Karpas-422 (cell line): ENCODE measurements at regions not wholly inside any gene's neighbourhood (a gene's known extent, or its start where the extent isn't known, plus 50 kb on each side); places are given as distances from the start of the nearest gene placed in this dataset.

Source experiments
- DNase-seq: peaks from one replicate; pipeline ENCODE4 v3.0.0-alpha.2; 2015
- H2AFZ ChIP-seq: fragments of 200-600 bp; sonication (generic); 2 replicates; pipeline ENCODE4 v1.6.1; 2014; ENCODE audit warnings: antibody characterized with exemption, low read length, mixed read lengths
- H3K27ac ChIP-seq: fragments of 200-600 bp; sonication (generic); 2 replicates; pipeline ENCODE4 v1.5.1; 2014; ENCODE audit warnings: mild to moderate bottlenecking, low read length, moderate library complexity
- H3K27me3 ChIP-seq: fragments of 200-600 bp; sonication (generic); 2 replicates; pipeline ENCODE4 v1.6.1; 2014; ENCODE audit warnings: low read length, mixed read lengths
- H3K36me3 ChIP-seq: fragments of 200-600 bp; sonication (generic); 2 replicates; pipeline ENCODE4 v1.6.1; 2014; ENCODE audit warnings: low read length, mixed read lengths; ENCODE audit not compliant: insufficient read depth
- H3K4me1 ChIP-seq: fragments of 200-600 bp; sonication (generic); 2 replicates; pipeline ENCODE4 v1.6.1; 2014; ENCODE audit warnings: mild to moderate bottlenecking, low read length, mixed read lengths
- H3K4me2 ChIP-seq: fragments of 200-600 bp; sonication (generic); 2 replicates; pipeline ENCODE4 v1.6.1; 2014; ENCODE audit warnings: low read length, low read depth, mild to moderate bottlenecking; ENCODE audit not compliant: poor library complexity, severe bottlenecking
- H3K4me3 ChIP-seq: fragments of 200-600 bp; sonication (generic); 2 replicates; pipeline ENCODE4 v1.5.1; 2014; ENCODE audit warnings: mild to moderate bottlenecking, antibody characterized with exemption, low read length, mixed read lengths
- H3K79me2 ChIP-seq: fragments of 200-600 bp; sonication (generic); 2 replicates; pipeline ENCODE4 v1.6.1; 2014; ENCODE audit warnings: mild to moderate bottlenecking, low read length, mixed read lengths
- H3K9ac ChIP-seq: fragments of 200-600 bp; sonication (generic); 2 replicates; pipeline ENCODE4 v1.6.0; 2014; ENCODE audit warnings: low read length
- H3K9me2 ChIP-seq: fragments of 200-600 bp; sonication (generic), shearing (Covaris generic); replicated peaks from 2 replicates; pipeline ENCODE4 v1.6.0; 2014; ENCODE audit warnings: mild to moderate bottlenecking, low read length, moderate library complexity; ENCODE audit not compliant: insufficient read depth
- H3K9me3 ChIP-seq: fragments of 300-700, 200-600 bp; sonication (generic); 2 replicates; pipeline ENCODE4 v1.6.1; 2014; ENCODE audit warnings: low read length, mixed read lengths
- H4K20me1 ChIP-seq: fragments of 200-600 bp; sonication (generic); 2 replicates; pipeline ENCODE4 v1.6.1; 2014; ENCODE audit warnings: mild to moderate bottlenecking, antibody characterized with exemption, low read length, low read depth; ENCODE audit not compliant: insufficient read depth

DNA sequence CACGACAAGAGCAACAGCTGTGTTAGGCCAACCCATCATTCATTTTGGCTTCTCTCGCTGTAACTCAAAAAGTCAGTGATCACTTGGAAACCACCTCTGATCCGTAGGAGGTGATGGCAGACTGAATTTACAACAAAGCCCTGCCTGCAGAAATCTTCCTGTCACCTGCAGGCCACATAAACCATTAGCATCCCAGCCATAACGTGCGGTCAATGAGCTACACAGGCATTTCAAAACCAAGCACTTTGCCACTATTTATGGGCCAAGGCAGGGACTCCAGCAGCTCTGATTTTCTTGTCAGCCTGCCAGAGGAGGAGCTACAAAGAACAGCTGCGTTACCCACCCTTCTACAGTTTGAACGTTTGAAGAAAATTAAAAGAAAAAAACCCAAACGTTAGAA is 228.1 kb upstream of the PPARGC1A start:
- no peak for DNase-seq
- no peaks in the 10 kb centered on the region for H3K79me2 ChIP-seq
- no peaks in the 10 kb centered on the region for H3K4me1 ChIP-seq
- H3K36me3 ChIP-seq: no peaks in the 10 kb centered on the region
- no peak overlapping the region for H3K9ac ChIP-seq
- no peaks in the 10 kb centered on the region for H4K20me1 ChIP-seq
- no peaks in the 10 kb centered on the region for H3K27me3 ChIP-seq
- H3K9me3 ChIP-seq: no peaks in the 10 kb centered on the region
- H3K4me2 ChIP-seq: no peak overlapping the region
- H3K9me2 ChIP-seq: no peaks in the 10 kb centered on the region
- no peak overlapping the region for H2AFZ ChIP-seq
- no peak overlapping the region for H3K27ac ChIP-seq
- H3K4me3 ChIP-seq: no peak overlapping the region

DNA sequence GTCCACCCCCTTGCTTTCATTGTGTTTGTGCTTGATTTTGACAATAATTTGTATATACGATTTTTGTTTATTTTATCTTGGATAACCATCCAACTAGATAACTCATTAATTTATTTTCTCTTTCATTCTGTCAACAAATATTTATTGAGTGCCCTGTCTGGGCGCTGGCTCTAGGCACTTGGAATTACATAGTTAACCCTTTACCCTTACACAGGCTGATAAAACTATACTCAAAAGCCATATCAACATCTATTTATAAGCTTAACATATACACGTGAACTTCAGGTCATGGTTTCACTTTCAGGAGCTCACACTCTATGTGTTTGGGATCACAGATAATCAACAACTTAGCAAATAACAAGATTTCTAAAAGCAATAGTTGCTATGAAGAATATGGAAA is 226.3 kb upstream of the PPARGC1A start:
- H3K36me3 ChIP-seq: no peaks in the 10 kb centered on the region
- no peaks in the 10 kb centered on the region for H3K9me2 ChIP-seq
- H3K79me2 ChIP-seq: no peaks in the 10 kb centered on the region
- no peak overlapping the region for H3K4me2 ChIP-seq
- no peak for DNase-seq
- no peak overlapping the region for H3K9ac ChIP-seq
- H3K9me3 ChIP-seq: no peaks in the 10 kb centered on the region
- no peaks in the 10 kb centered on the region for H3K27me3 ChIP-seq
- H3K4me3 ChIP-seq: no peak overlapping the region
- no peaks in the 10 kb centered on the region for H3K4me1 ChIP-seq
- H4K20me1 ChIP-seq: no peaks in the 10 kb centered on the region
- no peak overlapping the region for H3K27ac ChIP-seq
- H2AFZ ChIP-seq: no peak overlapping the region

DNA sequence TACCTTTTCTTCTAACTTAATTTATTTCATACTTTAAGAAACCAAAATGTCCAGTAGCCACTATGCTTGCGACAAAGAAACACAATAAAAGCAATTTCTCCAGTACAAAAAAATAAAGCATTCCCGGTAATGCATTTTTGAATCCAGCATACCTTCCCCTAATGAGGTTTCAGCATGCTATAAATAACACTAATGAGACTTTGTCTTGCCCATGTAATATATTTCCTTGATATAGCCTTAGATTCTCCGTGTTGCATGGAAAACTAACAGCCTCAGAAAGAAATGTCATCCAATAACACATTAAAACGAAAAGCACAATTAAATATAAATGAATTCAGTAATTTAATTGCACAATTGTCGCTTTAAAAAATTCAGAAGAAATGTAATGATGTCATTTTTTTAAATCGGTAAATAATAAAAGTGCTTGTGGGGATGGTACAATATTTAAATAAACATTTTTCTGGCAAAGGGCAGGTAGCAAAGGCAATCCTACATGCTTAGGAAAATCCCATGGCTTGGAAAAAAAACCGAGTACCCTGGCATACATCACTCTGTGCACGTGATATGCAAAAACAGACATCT is 225.2 kb upstream of the PPARGC1A start:
- no peak overlapping the region for H3K4me2 ChIP-seq
- H3K36me3 ChIP-seq: no peaks in the 10 kb centered on the region
- no peaks in the 10 kb centered on the region for H3K4me1 ChIP-seq
- H2AFZ ChIP-seq: no peak overlapping the region
- no peak overlapping the region for H3K4me3 ChIP-seq
- no peaks in the 10 kb centered on the region for H3K9me3 ChIP-seq
- no peak overlapping the region for H3K27ac ChIP-seq
- no peaks in the 10 kb centered on the region for H4K20me1 ChIP-seq
- DNase-seq: no peak
- no peaks in the 10 kb centered on the region for H3K9me2 ChIP-seq
- H3K27me3 ChIP-seq: no peaks in the 10 kb centered on the region
- H3K9ac ChIP-seq: no peak overlapping the region
- no peaks in the 10 kb centered on the region for H3K79me2 ChIP-seq

DNA sequence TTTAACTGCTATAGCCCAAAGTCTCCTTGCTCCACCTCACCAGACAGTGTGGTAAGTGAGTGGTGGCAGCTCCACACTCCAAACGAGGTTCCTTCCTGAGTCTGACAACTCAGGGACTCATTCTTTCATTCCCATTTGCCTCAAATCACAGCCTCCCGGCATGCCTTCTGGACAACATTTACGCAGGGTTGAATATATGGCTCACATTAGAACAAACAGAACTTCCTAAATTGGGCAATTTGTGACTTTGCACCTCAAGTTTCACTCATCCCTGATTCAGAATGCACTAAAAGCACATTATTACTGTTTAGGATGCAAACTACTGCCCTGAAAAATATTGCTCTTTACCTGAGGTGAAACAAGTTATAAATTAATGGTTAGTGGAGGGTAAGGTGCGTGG is 224.6 kb upstream of the PPARGC1A start:
- no peak overlapping the region for H2AFZ ChIP-seq
- no peaks in the 10 kb centered on the region for H3K9me2 ChIP-seq
- no peak overlapping the region for H3K9ac ChIP-seq
- H3K36me3 ChIP-seq: no peaks in the 10 kb centered on the region
- no peaks in the 10 kb centered on the region for H3K9me3 ChIP-seq
- no peaks in the 10 kb centered on the region for H3K4me1 ChIP-seq
- no peaks in the 10 kb centered on the region for H3K27me3 ChIP-seq
- no peak overlapping the region for H3K4me2 ChIP-seq
- no peaks in the 10 kb centered on the region for H3K79me2 ChIP-seq
- H3K27ac ChIP-seq: no peak overlapping the region
- H4K20me1 ChIP-seq: no peaks in the 10 kb centered on the region
- no peak overlapping the region for H3K4me3 ChIP-seq
- DNase-seq: no peak

DNA sequence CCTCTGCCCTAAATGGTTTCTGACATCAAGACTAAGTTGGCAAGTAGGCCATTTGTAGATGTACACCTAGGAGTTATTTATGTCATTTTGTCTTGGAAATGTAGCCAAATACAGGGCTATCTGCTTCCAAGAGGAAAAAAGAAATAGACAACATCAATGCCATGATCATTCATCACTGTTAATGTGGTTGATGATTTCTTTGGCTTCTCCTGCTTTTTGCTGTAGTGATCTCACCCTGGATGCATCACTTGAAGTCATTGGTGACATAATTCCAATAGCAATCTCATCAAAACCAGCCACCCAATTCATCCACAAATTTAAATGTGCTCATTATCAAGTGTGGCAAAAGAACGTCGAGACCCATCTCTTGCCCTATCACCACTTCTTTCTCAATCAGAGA is 222.6 kb upstream of the PPARGC1A start:
- no peak overlapping the region for H2AFZ ChIP-seq
- no peak overlapping the region for H3K27ac ChIP-seq
- H3K9me3 ChIP-seq: no peaks in the 10 kb centered on the region
- no peaks in the 10 kb centered on the region for H3K4me1 ChIP-seq
- no peaks in the 10 kb centered on the region for H4K20me1 ChIP-seq
- no peaks in the 10 kb centered on the region for H3K27me3 ChIP-seq
- H3K4me2 ChIP-seq: no peak overlapping the region
- no peak for DNase-seq
- H3K36me3 ChIP-seq: no peaks in the 10 kb centered on the region
- H3K79me2 ChIP-seq: no peaks in the 10 kb centered on the region
- H3K9ac ChIP-seq: no peak overlapping the region
- no peak overlapping the region for H3K4me3 ChIP-seq
- H3K9me2 ChIP-seq: no peaks in the 10 kb centered on the region

GRCh38 chr4:24108567-24108966 is 218.7 kb upstream of the PPARGC1A start:
- no peaks in the 10 kb centered on the region for H3K9me2 ChIP-seq
- H3K4me2 ChIP-seq: no peak overlapping the region
- H3K27ac ChIP-seq: no peak overlapping the region
- H3K27me3 ChIP-seq: no peaks in the 10 kb centered on the region
- no peaks in the 10 kb centered on the region for H4K20me1 ChIP-seq
- no peak overlapping the region for H2AFZ ChIP-seq
- no peak overlapping the region for H3K4me3 ChIP-seq
- H3K4me1 ChIP-seq: no peaks in the 10 kb centered on the region
- no peaks in the 10 kb centered on the region for H3K9me3 ChIP-seq
- no peaks in the 10 kb centered on the region for H3K79me2 ChIP-seq
- no peaks in the 10 kb centered on the region for H3K36me3 ChIP-seq
- DNase-seq: no peak
- no peak overlapping the region for H3K9ac ChIP-seq

- H3K4me3 ChIP-seq: no peak overlapping the region
- no peak overlapping the region for H2AFZ ChIP-seq
- no peak for DNase-seq
- no peaks in the 10 kb centered on the region for H3K27me3 ChIP-seq
- no peaks in the 10 kb centered on the region for H3K9me3 ChIP-seq
- no peaks in the 10 kb centered on the region for H3K36me3 ChIP-seq
- no peaks in the 10 kb centered on the region for H4K20me1 ChIP-seq
- no peaks in the 10 kb centered on the region for H3K4me1 ChIP-seq
- no peaks in the 10 kb centered on the region for H3K9me2 ChIP-seq
- no peak overlapping the region for H3K27ac ChIP-seq
- no peak overlapping the region for H3K9ac ChIP-seq
- H3K4me2 ChIP-seq: no peak overlapping the region
- H3K79me2 ChIP-seq: no peaks in the 10 kb centered on the region
These were observed 215.6 kb upstream of the PPARGC1A start for GRCh38 chr4:24105327-24106038.

DNA sequence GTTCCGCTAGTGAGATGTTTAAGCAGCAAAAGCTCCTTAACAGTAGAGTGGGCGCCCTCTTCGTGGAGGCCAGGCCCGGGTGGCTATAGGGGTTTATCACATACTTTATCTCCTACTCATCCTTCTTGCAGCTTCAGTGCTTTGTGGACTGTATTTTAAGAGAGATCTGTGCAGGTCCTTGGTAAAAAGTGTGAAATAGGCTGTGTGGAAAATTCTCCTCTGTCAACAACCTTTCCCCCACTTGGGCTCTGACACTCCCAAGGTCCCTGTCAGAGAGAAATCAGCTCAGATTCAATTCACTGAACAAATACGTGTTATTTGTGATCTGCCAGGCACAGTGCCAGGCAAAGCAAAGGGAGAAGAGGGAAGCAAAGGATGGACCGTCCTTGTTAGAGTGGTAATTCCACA is 214.3 kb upstream of the PPARGC1A start:
- H4K20me1 ChIP-seq: no peaks in the 10 kb centered on the region
- no peaks in the 10 kb centered on the region for H3K27me3 ChIP-seq
- H3K4me2 ChIP-seq: no peak overlapping the region
- H3K4me3 ChIP-seq: no peak overlapping the region
- no peak overlapping the region for H2AFZ ChIP-seq
- H3K9me2 ChIP-seq: no peaks in the 10 kb centered on the region
- no peak for DNase-seq
- H3K9me3 ChIP-seq: no peaks in the 10 kb centered on the region
- H3K9ac ChIP-seq: no peak overlapping the region
- H3K4me1 ChIP-seq: no peaks in the 10 kb centered on the region
- H3K27ac ChIP-seq: no peak overlapping the region
- no peaks in the 10 kb centered on the region for H3K36me3 ChIP-seq
- H3K79me2 ChIP-seq: no peaks in the 10 kb centered on the region
